Muscle of leg (tissue), 3 donors: ENCODE measurements at regions not wholly inside any gene's neighbourhood (a gene's known extent, or its start where the extent isn't known, plus 50 kb on each side); places are given as distances from the start of the nearest gene placed in this dataset.
"Not testable (repeated sequence)": the region's sequence is repeated elsewhere in the genome, so short reads cannot be mapped to it uniquely, and the experiment has no call there.

Experiments used
- DNase-seq: peaks from one replicate; pipeline ENCODE4 v3.0.0; 2013
- H3K27ac ChIP-seq: one replicate; pipeline ENCODE4 v1.5.1; 2013; ENCODE audit warnings: mild to moderate bottlenecking, low read length, control low read depth
- H3K27me3 ChIP-seq: one replicate; pipeline ENCODE4 v1.6.1; 2013; ENCODE audit warnings: low read length; ENCODE audit not compliant: control insufficient read depth, insufficient read depth
- H3K36me3 ChIP-seq: one replicate; pipeline ENCODE4 v1.6.1; 2013; ENCODE audit warnings: low read length; ENCODE audit not compliant: control insufficient read depth, insufficient read depth
- H3K4me1 ChIP-seq: one replicate; pipeline ENCODE4 v1.6.1; 2013; ENCODE audit warnings: low read length; ENCODE audit not compliant: control insufficient read depth, insufficient read depth
- H3K4me3 ChIP-seq: one replicate; pipeline ENCODE4 v1.5.1; 2013; ENCODE audit warnings: low read length, control low read depth
- H3K9me3 ChIP-seq: replicated peaks from 2 replicates; pipeline ENCODE4 v1.6.1; 2013; ENCODE audit warnings: low read depth, low read length; ENCODE audit not compliant: control insufficient read depth
- WGBS: methylation state at CpG from one replicate; pipeline ENCODE4 v1.1.5; 2013; ENCODE audit warnings: missing lambda C conversion rate; ENCODE audit not compliant: insufficient coverage; 5-methylcytosine and 5-hydroxymethylcytosine counted together

DNA sequence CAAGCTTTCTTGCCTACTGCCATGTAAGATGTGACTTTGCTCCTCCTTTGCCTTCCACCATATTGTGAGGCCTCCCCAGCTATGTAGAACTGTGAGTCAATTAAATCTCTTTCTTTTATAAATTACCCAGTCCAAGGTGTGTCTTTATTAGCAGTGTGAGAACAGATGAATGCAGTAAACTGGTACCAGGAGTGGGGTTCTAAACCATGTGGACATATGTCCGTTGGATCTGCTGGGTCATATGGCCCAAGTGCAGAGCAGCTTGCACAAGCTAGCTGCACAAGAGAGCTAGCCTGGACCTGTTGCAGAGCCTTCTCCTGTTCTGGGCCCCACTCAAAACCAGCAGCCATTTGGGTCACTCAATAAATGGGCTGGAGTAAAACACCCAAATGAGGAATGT lies 177.1 kb downstream of the HIPK3 start:
- 100% methylated on average over 1 of the region's 1 CpG for WGBS
- Histone ChIP-seq H3K9me3 (peaks cover 3% of the 10 kb centered on the region), H3K27me3 (no peaks in the 10 kb centered on the region), H3K4me3 (no peak overlapping the region), H3K4me1 (no peaks in the 10 kb centered on the region), H3K36me3 (no peaks in the 10 kb centered on the region), H3K27ac (no peak overlapping the region)
- DNase-seq = no peak

DNA sequence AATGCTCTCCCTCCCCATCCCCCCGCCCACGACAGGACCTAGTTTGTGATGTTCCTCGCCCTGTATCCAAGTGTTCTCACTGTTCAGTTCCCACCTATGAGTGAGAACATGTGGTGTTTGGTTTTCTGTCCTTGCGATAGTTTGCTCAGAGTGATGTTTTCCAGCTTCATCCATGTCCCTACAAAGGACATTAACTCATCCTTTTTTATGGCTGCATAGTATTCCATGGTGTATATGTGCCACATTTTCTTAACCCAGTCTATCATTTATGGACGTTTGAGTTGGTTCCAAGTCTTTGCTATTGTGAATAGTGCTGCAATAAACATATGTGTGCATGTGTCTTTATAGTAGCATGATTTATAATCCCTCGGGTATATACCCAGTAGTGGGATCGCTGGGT lies 171.3 kb downstream of the HIPK3 start:
- H3K9me3 ChIP-seq = not testable (repeated sequence)

DNA sequence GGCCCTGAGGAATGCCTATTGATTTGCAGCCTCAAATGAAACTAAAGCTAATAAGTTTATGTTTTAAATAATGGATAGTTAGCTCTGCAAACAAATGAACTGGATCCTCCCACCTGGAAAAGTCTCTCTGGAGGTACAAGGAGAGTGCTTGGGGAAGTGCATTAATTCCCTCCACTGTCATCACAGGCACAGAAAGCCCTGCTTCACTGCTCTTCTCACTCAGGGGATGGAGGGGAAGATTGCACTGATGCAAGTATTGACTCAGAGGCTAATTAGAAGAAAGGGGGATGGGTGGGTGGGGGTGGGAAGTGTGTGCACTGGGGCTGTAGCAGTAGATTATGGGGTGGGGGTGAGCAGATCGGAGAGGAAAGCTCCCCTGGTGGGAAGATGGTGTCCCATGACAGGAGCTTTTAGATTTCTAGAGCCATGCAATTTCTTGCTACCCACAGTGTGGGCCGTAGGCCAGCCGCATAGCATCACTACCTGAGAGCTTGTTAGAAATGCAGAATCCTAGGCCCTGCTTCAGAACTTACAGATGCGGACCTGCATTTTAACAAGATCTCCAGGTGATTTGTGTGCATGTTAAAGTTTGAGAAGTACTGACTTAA lies 163.9 kb downstream of the HIPK3 start:
- no peak for DNase-seq
- no peak overlapping the region for H3K27ac ChIP-seq
- WGBS = no CpG with 5 or more reads among the region's 4 CpGs
- H3K4me1 ChIP-seq = no peaks in the 10 kb centered on the region
- no peaks in the 10 kb centered on the region for H3K27me3 ChIP-seq
- H3K4me3 ChIP-seq = no peak overlapping the region
- no peaks in the 10 kb centered on the region for H3K36me3 ChIP-seq
- no peaks in the 10 kb centered on the region for H3K9me3 ChIP-seq

More for the DNA sequence above, 171.3 kb downstream of the HIPK3 start:
- not testable (repeated sequence) for DNase-seq, H3K4me3 ChIP-seq, H3K4me1 ChIP-seq, H3K27me3 ChIP-seq, H3K36me3 ChIP-seq, H3K27ac ChIP-seq
- no CpG with 5 or more reads among the region's 7 CpGs for WGBS

DNA sequence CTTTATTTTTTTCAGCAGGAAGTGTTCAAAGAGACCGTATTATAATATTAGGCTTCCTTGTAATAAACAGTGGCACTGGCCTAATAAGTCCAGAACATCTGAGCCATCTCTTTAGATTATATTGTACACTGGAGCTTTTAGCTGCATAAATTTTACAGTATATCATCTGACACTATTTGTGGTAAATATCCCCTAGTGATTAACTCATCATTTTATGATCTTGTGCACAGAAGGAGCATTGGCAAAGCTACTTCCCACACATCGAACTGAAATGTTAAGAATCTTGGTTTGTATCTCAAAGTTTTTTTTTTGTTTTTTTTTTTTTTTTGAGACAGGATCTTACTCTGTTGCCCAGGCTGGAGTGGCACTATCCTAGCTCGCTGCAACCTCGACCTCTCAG lies 162.7 kb downstream of the HIPK3 start:
- Histone ChIP-seq H3K4me3 (no peak overlapping the region), H3K27me3 (no peaks in the 10 kb centered on the region), H3K27ac (no peak overlapping the region), H3K9me3 (no peaks in the 10 kb centered on the region), H3K4me1 (no peaks in the 10 kb centered on the region), H3K36me3 (no peaks in the 10 kb centered on the region)
- no CpG with 5 or more reads among the region's 4 CpGs for WGBS
- no peak for DNase-seq

DNA sequence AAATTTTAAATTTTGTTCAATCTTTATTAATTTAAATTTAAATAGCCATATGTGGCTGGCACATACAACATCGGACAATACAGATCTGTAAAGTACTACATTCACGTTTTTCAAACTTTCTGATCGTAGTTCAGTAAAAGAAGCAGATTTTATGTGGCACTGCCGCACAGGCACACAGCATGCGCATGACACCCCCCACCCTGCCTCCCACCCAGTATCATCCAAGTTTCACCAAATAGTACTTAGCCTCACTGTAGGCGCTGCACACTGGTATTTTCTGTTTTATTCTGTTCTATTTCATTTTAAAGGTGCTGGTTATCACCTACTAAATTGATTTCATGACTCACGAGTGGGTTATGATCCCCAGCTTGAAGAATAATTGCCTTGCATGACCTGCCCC lies 159.9 kb downstream of the HIPK3 start:
- Histone ChIP-seq H3K27me3 (no peaks in the 10 kb centered on the region), H3K27ac (no peak overlapping the region), H3K36me3 (no peaks in the 10 kb centered on the region), H3K4me3 (no peak overlapping the region), H3K9me3 (no peaks in the 10 kb centered on the region), H3K4me1 (no peaks in the 10 kb centered on the region)
- 92% methylated on average over 6 of the region's 7 CpGs for WGBS
- no peak for DNase-seq

DNA sequence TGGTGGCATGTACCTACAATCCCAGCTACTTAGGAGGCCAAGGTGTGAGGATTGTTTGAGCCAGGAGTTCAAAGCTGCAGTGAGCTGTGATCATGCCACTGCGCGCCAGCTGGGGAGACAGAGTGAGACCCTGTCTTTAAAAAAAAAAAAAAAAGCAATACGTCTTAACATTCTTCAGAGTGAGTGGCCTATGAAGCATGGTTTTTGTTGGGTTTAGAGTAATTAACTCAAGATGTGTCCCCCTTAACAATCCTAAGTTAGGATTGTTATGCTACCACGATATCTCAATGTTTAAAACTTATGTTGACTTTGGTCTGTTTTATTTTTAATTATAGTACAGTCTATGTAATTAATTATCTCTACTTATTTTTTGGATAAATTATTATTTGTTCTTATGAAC lies 156.1 kb downstream of the HIPK3 start:
- Histone ChIP-seq H3K9me3 (no peaks in the 10 kb centered on the region), H3K36me3 (no peaks in the 10 kb centered on the region), H3K4me1 (no peaks in the 10 kb centered on the region), H3K4me3 (no peak overlapping the region), H3K27ac (no peak overlapping the region), H3K27me3 (no peaks in the 10 kb centered on the region)
- DNase-seq = no peak
- no CpG with 5 or more reads among the region's 4 CpGs for WGBS

DNA sequence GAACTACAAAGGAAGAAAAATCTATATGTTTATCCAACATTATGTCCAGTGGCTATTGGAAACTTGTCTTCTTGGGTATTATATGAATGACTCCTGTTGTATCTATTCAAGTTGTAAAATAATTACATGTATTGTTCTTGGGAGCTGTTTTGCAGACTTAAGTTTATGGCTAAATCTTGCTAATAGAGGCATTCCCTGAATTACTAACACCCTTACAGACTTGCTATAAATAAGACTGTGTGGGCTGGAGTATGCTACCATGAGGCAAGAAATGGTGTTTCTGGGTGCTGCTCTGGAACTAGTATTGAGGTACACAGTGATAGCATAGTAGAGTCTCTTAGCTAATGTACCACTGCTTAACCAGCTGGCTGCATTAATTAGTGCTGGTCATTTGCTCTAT lies 155.1 kb downstream of the HIPK3 start:
- Histone ChIP-seq H3K27ac (no peak overlapping the region), H3K4me3 (no peak overlapping the region), H3K9me3 (no peaks in the 10 kb centered on the region), H3K27me3 (no peaks in the 10 kb centered on the region), H3K4me1 (no peaks in the 10 kb centered on the region), H3K36me3 (no peaks in the 10 kb centered on the region)
- no peak for DNase-seq

DNA sequence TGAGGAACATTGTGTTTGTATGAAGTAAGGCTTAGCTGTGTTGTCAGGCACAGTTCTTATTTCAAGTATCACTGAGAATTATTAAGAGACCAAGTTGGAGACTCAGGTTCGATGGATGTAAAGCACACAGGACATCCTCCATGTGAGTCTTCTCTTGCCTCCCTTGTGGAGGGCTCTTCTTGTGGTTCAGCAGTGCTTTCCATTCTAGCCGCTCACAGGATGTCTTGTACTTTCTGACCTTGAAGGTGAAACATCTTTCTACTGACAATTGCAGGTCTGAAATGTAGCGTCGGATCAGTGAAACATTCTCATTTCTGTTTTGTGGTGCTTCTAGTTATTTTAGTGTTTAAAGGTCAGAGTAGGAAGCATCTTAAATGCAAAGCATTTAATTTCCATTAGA lies 154.6 kb downstream of the HIPK3 start:
- H3K4me1 ChIP-seq = no peaks in the 10 kb centered on the region
- no peak overlapping the region for H3K4me3 ChIP-seq
- no peaks in the 10 kb centered on the region for H3K9me3 ChIP-seq
- no peak overlapping the region for H3K27ac ChIP-seq
- no peaks in the 10 kb centered on the region for H3K36me3 ChIP-seq
- no peak for DNase-seq
- no peaks in the 10 kb centered on the region for H3K27me3 ChIP-seq
- WGBS = 60% methylated on average over 1 of the region's 4 CpGs

DNA sequence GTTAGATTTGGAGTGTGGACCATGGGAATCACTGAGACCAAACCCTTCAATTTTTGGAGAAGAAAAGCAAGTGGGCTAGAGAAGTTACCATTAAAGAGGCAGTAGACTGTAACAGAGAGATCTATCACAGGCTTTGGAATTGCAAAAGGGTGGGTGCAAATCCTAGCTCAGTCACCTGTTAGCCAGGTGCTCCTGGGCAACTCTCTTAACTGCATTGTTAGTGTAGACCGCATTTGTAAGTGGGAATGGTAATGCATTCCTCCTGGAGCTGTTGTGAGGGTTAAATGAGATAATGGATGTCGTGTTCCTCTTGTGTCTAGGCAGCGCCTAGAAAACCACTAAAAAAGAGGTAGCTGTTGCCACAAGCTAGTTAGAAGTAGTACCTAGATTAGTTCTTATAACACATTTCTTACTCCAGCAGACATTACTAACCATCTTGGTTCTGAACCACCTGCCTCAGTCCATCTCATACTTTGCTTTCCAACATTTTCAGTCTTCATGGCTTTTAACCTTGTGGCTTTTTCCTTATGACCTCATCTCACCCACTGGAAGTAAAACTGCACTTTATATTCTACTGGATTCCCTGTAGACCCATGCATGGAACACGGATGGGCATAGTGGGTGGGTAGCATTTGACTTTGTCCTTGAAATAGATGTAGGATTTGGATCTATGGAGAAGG lies 153.0 kb downstream of the HIPK3 start:
- H3K36me3 ChIP-seq = no peaks in the 10 kb centered on the region
- H3K27ac ChIP-seq = no peak overlapping the region
- no peak overlapping the region for H3K4me3 ChIP-seq
- WGBS = 94% methylated on average over 2 of the region's 4 CpGs
- no peaks in the 10 kb centered on the region for H3K4me1 ChIP-seq
- peaks cover 3% of the 10 kb centered on the region for H3K27me3 ChIP-seq
- H3K9me3 ChIP-seq = no peaks in the 10 kb centered on the region
- DNase-seq = no peak
